ENCODE measurements at regions not wholly inside any gene's neighbourhood (a gene's known extent, or its start where the extent isn't known, plus 50 kb on each side); places are given as distances from the start of the nearest gene placed in this dataset.

DNA sequence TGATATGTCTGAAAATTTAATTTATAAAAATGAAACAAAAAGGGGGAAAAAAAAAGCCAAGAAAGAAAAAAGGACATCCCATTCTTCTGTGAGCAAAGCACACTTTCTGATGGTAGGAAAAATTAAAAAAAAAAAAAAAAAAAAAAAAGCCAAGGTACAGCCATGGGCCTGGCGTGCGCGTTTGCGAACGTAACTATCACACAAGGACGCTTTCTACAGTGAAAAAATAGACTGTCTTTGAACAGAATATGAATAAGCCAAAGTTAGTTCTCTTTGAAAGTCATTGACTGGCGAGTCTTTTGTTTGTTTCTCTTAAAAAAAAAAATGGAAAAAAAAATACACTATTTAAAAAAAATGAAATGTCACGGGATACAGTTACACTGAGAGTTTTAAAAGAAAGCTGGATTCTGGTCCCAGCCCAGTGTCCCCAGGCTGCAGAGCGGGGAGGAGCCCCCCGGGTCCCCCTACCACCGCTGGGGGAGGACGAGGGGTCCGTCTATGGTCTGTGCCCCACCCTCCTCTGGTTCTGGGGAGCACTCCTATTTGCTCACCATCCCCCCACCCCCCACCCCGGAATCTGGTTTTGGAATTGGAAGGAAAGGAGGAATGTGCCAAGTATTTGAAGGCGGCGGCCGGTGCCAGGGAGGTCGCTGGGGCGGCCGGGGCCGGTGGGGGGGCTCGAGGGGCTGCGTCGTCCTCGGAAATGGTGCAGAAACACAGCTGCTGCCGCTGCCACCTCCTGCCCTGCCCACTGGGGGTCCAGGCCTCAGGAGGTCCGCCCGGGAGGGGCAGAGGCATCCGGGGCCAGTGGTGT, 134.5 kb downstream of the PTPRS start:
- Histone ChIP-seq H3K36me3 (ENCODE audit: control insufficient read depth, insufficient read depth, low read length) (no peaks in the 10 kb centered on the region), H3K9ac (no peak overlapping the region), H2AFZ (no peak overlapping the region), H3K27ac (no peak overlapping the region), H3K79me2 (no peaks in the 10 kb centered on the region), H3K9me3 (ENCODE audit: control insufficient read depth, low read length) (no peaks in the 10 kb centered on the region), H3K4me2 (ENCODE audit: low read length) (no peak overlapping the region), H3K27me3 (ENCODE audit: control insufficient read depth, insufficient read depth, low read length) (no peaks in the 10 kb centered on the region), H3K4me1 (no peaks in the 10 kb centered on the region), H3K4me3 (ENCODE audit: low read depth, low read length) (no peak overlapping the region)
- TF ChIP-seq, protein P1, sequence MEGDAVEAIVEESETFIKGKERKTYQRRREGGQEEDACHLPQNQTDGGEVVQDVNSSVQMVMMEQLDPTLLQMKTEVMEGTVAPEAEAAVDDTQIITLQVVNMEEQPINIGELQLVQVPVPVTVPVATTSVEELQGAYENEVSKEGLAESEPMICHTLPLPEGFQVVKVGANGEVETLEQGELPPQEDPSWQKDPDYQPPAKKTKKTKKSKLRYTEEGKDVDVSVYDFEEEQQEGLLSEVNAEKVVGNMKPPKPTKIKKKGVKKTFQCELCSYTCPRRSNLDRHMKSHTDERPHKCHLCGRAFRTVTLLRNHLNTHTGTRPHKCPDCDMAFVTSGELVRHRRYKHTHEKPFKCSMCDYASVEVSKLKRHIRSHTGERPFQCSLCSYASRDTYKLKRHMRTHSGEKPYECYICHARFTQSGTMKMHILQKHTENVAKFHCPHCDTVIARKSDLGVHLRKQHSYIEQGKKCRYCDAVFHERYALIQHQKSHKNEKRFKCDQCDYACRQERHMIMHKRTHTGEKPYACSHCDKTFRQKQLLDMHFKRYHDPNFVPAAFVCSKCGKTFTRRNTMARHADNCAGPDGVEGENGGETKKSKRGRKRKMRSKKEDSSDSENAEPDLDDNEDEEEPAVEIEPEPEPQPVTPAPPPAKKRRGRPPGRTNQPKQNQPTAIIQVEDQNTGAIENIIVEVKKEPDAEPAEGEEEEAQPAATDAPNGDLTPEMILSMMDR (IDR thresholded peaks at IDR 0.05) = no peak

DNA sequence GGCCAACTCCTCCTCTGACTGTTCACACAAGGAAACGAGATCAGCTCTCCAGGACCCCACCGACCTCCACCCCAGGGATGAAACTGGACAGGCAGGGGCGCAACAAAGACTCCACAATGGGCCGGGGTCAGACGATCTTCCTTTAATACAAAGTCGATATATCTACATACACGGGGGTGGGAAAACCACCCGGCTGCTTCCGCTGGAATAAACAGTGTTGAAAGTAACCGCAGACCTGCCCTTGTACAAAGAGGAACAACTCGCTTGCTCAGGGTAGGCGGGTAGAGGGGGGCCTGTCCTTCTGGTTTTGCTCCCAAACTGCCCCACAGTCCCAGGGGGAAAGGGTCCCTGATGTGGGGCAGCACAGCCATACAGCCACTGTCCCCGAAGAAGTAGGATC, 135.2 kb downstream of the PTPRS start:
- TF ChIP-seq, protein P1 (IDR thresholded peaks at IDR 0.05) = no peak
- Histone ChIP-seq H3K4me3 (ENCODE audit: low read depth, low read length) (no peak overlapping the region), H3K4me1 (no peaks in the 10 kb centered on the region), H3K27me3 (ENCODE audit: control insufficient read depth, insufficient read depth, low read length) (no peaks in the 10 kb centered on the region), H3K9me3 (ENCODE audit: control insufficient read depth, low read length) (no peaks in the 10 kb centered on the region), H3K36me3 (ENCODE audit: control insufficient read depth, insufficient read depth, low read length) (no peaks in the 10 kb centered on the region), H2AFZ (no peak overlapping the region), H3K27ac (no peak overlapping the region), H3K9ac (no peak overlapping the region), H3K4me2 (ENCODE audit: low read length) (no peak overlapping the region), H3K79me2 (no peaks in the 10 kb centered on the region)

DNA sequence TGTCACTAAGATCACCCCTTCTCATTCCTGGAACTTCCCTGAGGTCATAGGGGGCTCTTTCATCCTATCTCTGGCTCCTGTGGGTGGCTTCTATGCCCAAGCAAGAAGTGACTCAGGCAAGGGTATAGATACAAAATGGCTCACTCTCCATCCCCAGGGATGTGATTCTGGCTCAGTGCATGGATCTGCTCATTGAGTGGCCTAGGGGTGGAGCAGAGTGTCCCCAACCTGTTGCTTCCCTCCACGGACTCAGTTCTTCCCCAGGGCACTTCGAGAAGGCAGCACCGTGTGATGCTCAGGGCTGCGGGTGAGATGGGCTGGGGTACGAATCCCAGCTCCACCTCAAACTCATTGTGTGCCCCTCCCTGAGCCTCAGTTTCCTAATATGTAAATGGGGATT, 136.4 kb downstream of the PTPRS start:
- Histone ChIP-seq H3K36me3 (ENCODE audit: control insufficient read depth, insufficient read depth, low read length) (no peaks in the 10 kb centered on the region), H3K27me3 (ENCODE audit: control insufficient read depth, insufficient read depth, low read length) (no peaks in the 10 kb centered on the region), H3K9ac (no peak overlapping the region), H3K4me2 (ENCODE audit: low read length) (no peak overlapping the region), H3K27ac (no peak overlapping the region), H3K79me2 (no peaks in the 10 kb centered on the region), H3K4me3 (ENCODE audit: low read depth, low read length) (no peak overlapping the region), H3K9me3 (ENCODE audit: control insufficient read depth, low read length) (no peaks in the 10 kb centered on the region), H2AFZ (no peak overlapping the region), H3K4me1 (no peaks in the 10 kb centered on the region)
- TF ChIP-seq, protein P1 (IDR thresholded peaks at IDR 0.05) = no peak

All from parathyroid adenoma (tissue), 2 donors.